ENCODE measurements at regions not wholly inside any gene's neighbourhood (a gene's known extent, or its start where the extent isn't known, plus 50 kb on each side); places are given as distances from the start of the nearest gene placed in this dataset.

GRCh38 chr6:84860920-84861319, 96.5 kb upstream of the TBX18 start:
- TF ChIP-seq CTCF (IDR thresholded peaks at IDR 0.05; ENCODE audit: control extremely low read depth, extremely low read depth, low read depth, missing control alignments) = no peak
- ChIA-PET POLR2A (no interaction called here), CTCF (no interaction called here)
- DNase-seq (ENCODE audit: extremely low spot score) = no peak

- POLR2A ChIA-PET = no interaction called here
- TF ChIP-seq CTCF (IDR thresholded peaks at IDR 0.05; ENCODE audit: control extremely low read depth, extremely low read depth, low read depth, missing control alignments) = no peak
- no peak for DNase-seq (ENCODE audit: extremely low spot score)
- CTCF ChIA-PET = interaction anchor here (1.3 to 2.1 kb wide), 4 partner anchors 8 to 17 kb away, joined by 3 to 6 read pairs (median 4); no protein-coding TSS in a partner anchor
These were observed 96.1 kb upstream of the TBX18 start for GRCh38 chr6:84860509-84860908.

- no peak for DNase-seq (ENCODE audit: extremely low spot score)
- CTCF ChIA-PET = no interaction called here
- no peak for TF ChIP-seq CTCF (IDR thresholded peaks at IDR 0.05; ENCODE audit: control extremely low read depth, extremely low read depth, low read depth, missing control alignments)
These were observed 90.5 kb upstream of the TBX18 start for GRCh38 chr6:84854811-84855400.

GRCh38 chr6:84853901-84854300, 89.5 kb upstream of the TBX18 start:
- no peak for TF ChIP-seq CTCF (IDR thresholded peaks at IDR 0.05; ENCODE audit: control extremely low read depth, extremely low read depth, low read depth, missing control alignments)
- DNase-seq (ENCODE audit: extremely low spot score) = no peak
- POLR2A ChIA-PET = no interaction called here
- CTCF ChIA-PET = interaction anchor here (1.3 kb wide), 1 partner anchor 10 kb away, joined by 3 read pairs; no protein-coding TSS in a partner anchor

More at GRCh38 chr6:84854811-84855400, 90.5 kb upstream of the TBX18 start:
- POLR2A ChIA-PET = no interaction called here

GRCh38 chr6:84848960-84849359, 84.6 kb upstream of the TBX18 start:
- ChIA-PET POLR2A (no interaction called here), CTCF (no interaction called here)
- TF ChIP-seq CTCF (IDR thresholded peaks at IDR 0.05; ENCODE audit: control extremely low read depth, extremely low read depth, low read depth, missing control alignments) = no peak
- DNase-seq (ENCODE audit: extremely low spot score) = no peak

GRCh38 chr6:84847390-84848160, 83.2 kb upstream of the TBX18 start:
- ChIA-PET POLR2A (no interaction called here), CTCF (interaction anchor here (1.1 to 1.2 kb wide), 2 partner anchors 8 to 14 kb away, joined by 3 read pairs; no protein-coding TSS in a partner anchor)
- DNase-seq (ENCODE audit: extremely low spot score) = no peak
- TF ChIP-seq CTCF (IDR thresholded peaks at IDR 0.05; ENCODE audit: control extremely low read depth, extremely low read depth, low read depth, missing control alignments) = no peak

Data from GM10248 (cell line).